ENCODE measurements at regions not wholly inside any gene's neighbourhood (a gene's known extent, or its start where the extent isn't known, plus 50 kb on each side); places are given as distances from the start of the nearest gene placed in this dataset.

DNA sequence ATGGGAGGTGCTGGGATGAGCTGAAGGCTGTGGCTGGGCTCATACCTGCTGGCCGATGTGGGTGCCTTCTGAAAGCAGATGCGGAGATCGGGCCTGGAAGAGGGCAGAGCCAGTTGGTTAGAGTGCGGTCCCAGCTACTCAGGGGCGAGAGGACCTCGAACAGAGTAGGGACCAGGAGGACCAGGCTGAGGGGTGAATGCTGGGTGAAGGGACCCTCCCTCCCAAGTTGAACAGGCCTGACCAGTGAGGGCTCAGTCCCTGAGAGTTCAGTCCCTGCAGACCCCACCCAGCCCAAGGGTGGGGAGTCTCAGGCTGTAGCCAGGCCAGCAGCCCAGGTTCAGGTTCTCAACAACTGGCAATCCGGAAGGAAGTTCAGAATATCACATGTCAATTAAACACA is 232.8 kb upstream of the HS6ST1 start:
- TF ChIP-seq CTCF (optimal IDR thresholded peaks at IDR 0.05 in 1 of 3, IDR thresholded peaks at IDR 0.05 in 1 of 3, conservative IDR thresholded peaks at IDR 0.05 in 1 of 3; ENCODE audit: extremely low read depth in 1 of 3, insufficient read depth in 2 of 3, low read length in 3 of 3) (no peak), EZH2 (IDR thresholded peaks at IDR 0.05; ENCODE audit: low read length) (no peak)
